Chondrocyte (in vitro differentiated cells): ENCODE measurements at regions not wholly inside any gene's neighbourhood (a gene's known extent, or its start where the extent isn't known, plus 50 kb on each side); places are given as distances from the start of the nearest gene placed in this dataset.

Experiments
- DNase-seq: peaks from one replicate; pipeline ENCODE4 v3.0.0; 2021; ENCODE audit warnings: mixed read lengths, low spot score
- H3K27ac Mint-ChIP-seq: one replicate; pipeline ENCODE4 v1.8.0; 2021; ENCODE audit warnings: mild to moderate bottlenecking, moderate library complexity, mixed read lengths; ENCODE audit not compliant: unreplicated experiment
- H3K27me3 Mint-ChIP-seq: 2 replicates; pipeline ENCODE4 v1.8.0; 2021; ENCODE audit warnings: low read depth, mixed read lengths
- H3K36me3 Mint-ChIP-seq: 2 replicates; pipeline ENCODE4 v1.8.0; 2021; ENCODE audit warnings: low read depth, mixed read lengths
- H3K4me1 Mint-ChIP-seq: 2 replicates; pipeline ENCODE4 v1.8.0; 2021; ENCODE audit warnings: low read depth, mild to moderate bottlenecking, mixed read lengths
- H3K4me3 Mint-ChIP-seq: one replicate; pipeline ENCODE4 v1.8.0; 2021; ENCODE audit warnings: mild to moderate bottlenecking, moderate library complexity, mixed read lengths; ENCODE audit not compliant: unreplicated experiment
- H3K9me3 Mint-ChIP-seq: 2 replicates; pipeline ENCODE4 v1.8.0; 2021; ENCODE audit warnings: low read depth, mixed read lengths
- TF ChIP-seq, protein P1 (sequence below): fragments of 200-600 bp; sonication (generic); IDR thresholded peaks from 2 replicates; pipeline ENCODE4 v1.5.0; 2021; ENCODE audit warnings: antibody characterized with exemption, mild to moderate bottlenecking, moderate library complexity

DNA sequence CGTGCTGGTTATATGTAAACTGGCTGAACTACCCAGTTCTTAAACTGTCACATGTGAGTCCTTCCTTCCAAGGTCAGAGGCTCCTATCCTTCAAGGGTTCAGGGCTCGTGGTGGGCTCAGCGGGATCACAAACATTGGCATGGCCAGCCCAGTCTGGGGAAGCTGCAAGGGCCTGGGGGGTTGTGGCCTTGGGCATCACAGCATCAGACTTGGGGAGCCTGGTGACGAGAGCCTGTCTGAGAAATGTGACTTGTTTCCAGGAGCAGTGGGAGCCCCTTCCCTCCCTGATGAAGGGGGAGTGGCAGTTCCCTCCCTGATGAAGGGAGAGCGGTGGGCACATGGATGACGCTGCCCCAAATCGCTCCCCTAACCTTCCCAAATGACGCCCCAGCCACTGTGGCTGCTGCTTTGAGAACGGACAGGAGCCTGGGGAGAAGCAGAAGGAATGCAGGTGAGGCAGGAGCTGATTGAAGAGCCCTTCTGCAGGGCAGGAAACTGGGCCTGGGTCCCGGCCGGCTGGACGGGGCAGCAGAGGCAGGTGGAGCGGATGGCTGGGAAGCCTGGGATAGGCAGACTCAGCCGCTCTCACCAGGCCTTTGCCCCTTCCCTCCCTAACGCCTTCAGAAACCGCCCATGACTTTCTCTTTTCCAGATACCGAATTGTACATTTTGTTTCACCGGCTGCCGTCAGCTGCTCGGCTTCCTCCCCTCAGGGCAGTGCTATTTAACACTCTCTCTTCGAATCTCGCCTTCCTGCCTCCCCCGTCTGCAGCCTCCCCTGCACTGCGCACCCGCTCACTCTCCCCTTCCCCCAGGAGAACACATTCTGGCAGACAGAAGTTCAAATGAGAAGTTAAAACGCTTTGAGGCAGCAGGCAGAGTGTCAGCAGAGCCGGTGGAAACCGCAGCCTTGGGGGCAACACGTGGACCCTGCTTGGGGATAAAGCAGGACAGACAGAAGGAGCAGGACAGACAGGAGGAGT, 1486.7 kb downstream of the BRD1 start:
- Mint-ChIP-seq H3K27me3 (peaks cover 13% of the 10 kb centered on the region), H3K27ac (no peak overlapping the region), H3K4me1 (peaks cover 7% of the 10 kb centered on the region)

DNA sequence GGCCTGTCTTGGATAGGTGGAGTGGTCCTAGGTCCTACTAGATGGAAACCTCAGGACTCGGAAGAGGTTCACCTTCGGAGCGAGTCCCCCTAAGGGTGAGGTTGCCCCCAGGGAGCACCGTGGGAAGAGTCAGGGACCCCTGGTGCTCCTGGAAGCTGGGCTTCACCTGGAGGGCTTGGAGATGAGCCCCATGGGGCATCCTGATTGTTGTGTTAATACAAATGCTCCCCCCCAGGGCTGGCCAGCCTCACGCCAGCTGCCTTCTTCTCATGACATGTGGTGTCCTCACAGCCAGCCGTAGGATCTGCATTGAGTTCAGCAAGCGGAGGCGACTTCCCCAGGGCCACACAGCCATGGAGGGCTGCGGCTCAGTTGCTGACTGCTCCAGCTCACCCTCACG, 1487.5 kb downstream of the BRD1 start:
- H3K27me3 Mint-ChIP-seq = peaks cover 13% of the 10 kb centered on the region
- peaks cover 1% of the 10 kb centered on the region for H3K36me3 Mint-ChIP-seq
- peak; percentile 74 for DNase-seq

More for the DNA sequence above, 1486.7 kb downstream of the BRD1 start:
- DNase-seq = peak; percentile 60
- Mint-ChIP-seq H3K9me3 (no peaks in the 10 kb centered on the region), H3K36me3 (peaks cover 1% of the 10 kb centered on the region), H3K4me3 (peak overlapping the region; percentile 3)
- TF ChIP-seq, protein P1, sequence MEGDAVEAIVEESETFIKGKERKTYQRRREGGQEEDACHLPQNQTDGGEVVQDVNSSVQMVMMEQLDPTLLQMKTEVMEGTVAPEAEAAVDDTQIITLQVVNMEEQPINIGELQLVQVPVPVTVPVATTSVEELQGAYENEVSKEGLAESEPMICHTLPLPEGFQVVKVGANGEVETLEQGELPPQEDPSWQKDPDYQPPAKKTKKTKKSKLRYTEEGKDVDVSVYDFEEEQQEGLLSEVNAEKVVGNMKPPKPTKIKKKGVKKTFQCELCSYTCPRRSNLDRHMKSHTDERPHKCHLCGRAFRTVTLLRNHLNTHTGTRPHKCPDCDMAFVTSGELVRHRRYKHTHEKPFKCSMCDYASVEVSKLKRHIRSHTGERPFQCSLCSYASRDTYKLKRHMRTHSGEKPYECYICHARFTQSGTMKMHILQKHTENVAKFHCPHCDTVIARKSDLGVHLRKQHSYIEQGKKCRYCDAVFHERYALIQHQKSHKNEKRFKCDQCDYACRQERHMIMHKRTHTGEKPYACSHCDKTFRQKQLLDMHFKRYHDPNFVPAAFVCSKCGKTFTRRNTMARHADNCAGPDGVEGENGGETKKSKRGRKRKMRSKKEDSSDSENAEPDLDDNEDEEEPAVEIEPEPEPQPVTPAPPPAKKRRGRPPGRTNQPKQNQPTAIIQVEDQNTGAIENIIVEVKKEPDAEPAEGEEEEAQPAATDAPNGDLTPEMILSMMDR = no peak

DNA sequence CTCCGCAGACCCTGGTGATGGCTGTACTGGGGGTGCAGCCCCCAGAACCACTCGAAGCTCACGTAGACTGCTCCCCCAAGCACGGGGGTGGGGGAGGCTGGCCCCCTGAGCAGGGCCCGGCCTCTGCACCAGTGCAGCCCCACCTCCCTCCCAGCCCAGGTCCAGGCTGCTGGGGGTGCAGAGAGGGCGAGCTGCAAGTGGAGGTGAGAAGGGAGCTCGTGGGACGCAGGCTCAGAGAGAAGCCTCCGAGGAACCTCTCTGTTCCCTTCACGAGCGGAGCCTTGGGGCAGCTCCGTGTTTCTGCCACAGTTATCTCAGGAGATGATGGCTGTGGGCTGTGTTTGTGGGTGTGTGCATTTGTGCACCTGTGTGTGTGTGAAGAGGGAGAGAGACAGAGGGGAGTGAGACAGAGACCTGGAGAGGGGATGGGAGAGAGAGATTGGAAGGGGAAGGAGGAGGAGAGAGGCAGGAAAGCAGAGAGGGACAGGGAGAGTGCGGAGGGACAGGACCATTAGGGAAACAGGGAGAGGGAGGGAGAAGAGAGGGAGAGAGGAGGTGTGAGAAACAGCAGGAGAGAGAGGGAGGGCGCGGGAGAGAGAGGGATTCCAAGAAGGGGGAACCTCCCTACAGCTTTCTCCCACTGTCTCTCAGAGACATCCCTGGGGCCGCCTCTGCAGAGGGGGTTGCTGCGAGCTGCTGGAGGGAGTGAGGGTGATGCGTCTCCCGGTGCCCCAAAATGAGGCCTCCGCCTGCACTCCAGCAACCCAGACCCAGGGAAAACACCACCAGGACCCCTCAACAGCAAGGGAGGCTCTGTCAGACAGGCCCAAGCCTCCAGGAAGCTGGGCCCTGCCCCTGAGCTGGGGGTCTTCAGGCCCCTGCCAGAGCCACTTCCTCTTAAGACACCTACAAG, 1488.6 kb downstream of the BRD1 start:
- no peak overlapping the region for H3K4me3 Mint-ChIP-seq
- H3K27ac Mint-ChIP-seq = no peak overlapping the region
- peaks cover 13% of the 10 kb centered on the region for H3K27me3 Mint-ChIP-seq
- H3K36me3 Mint-ChIP-seq = peaks cover 1% of the 10 kb centered on the region
- H3K9me3 Mint-ChIP-seq = no peaks in the 10 kb centered on the region
- DNase-seq = peak; percentile 78
- TF ChIP-seq, protein P1 = no peak
- H3K4me1 Mint-ChIP-seq = peaks cover 7% of the 10 kb centered on the region

More for the DNA sequence above, 1487.5 kb downstream of the BRD1 start:
- no peak overlapping the region for H3K4me3 Mint-ChIP-seq
- TF ChIP-seq, protein P1 = no peak
- H3K4me1 Mint-ChIP-seq = peaks cover 7% of the 10 kb centered on the region
- no peaks in the 10 kb centered on the region for H3K9me3 Mint-ChIP-seq
- no peak overlapping the region for H3K27ac Mint-ChIP-seq

DNA sequence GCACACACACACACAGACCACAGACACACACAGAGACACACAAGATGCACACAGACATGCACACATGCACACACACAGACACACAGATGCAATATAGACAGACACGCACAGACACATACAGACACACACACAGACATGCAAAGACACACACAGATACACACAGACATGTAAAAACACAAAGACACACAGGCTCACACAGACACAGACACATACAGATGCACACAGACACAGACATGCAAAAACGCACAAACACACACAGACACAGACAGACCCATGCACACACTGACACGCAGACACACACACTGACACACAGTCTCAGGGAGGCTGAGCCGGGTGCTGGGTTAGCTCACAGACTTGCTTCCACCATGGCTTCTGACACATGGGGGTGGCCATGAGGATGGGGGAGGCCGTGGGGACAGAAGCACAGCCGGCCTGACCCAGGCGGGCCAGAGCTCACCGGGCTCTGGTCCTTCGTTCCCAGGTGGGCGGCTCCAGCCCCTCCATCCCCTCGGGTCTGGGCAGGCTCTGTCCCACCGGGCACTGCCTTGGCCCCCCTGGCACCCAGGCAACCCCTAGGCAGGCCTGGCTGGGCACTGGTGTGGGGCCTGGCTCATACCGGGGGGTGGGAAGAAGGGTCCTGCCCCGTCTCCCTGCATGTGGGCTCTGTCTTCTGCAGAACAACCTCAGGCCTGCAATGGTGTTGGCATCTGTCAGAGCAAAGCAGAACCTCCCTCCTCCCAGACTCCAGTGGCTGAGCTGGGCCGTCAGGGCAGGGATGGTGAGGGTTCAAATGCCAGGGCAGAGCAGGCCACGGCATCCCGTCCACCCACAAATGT, 1489.5 kb downstream of the BRD1 start:
- H3K4me3 Mint-ChIP-seq = no peak overlapping the region
- peaks cover 7% of the 10 kb centered on the region for H3K4me1 Mint-ChIP-seq
- no peaks in the 10 kb centered on the region for H3K9me3 Mint-ChIP-seq
- peaks cover 1% of the 10 kb centered on the region for H3K36me3 Mint-ChIP-seq
- H3K27me3 Mint-ChIP-seq = peaks cover 13% of the 10 kb centered on the region
- DNase-seq = peak; percentile 85
- H3K27ac Mint-ChIP-seq = no peak overlapping the region
- TF ChIP-seq, protein P1 = no peak
